NCI-H82 treated with DMSO at 0.1 percent for 48 hours (cell line): ENCODE measurements at regions not wholly inside any gene's neighbourhood (a gene's known extent, or its start where the extent isn't known, plus 50 kb on each side); places are given as distances from the start of the nearest gene placed in this dataset.
"Not testable (repeated sequence)": the region's sequence is repeated elsewhere in the genome, so short reads cannot be mapped to it uniquely, and the experiment has no call there.

Experiments used
- DNase-seq: peaks from one replicate; lab custom pipeline; 2025; ENCODE audit not compliant: unreplicated experiment; lab: John Stamatoyannopoulos, UW

DNA sequence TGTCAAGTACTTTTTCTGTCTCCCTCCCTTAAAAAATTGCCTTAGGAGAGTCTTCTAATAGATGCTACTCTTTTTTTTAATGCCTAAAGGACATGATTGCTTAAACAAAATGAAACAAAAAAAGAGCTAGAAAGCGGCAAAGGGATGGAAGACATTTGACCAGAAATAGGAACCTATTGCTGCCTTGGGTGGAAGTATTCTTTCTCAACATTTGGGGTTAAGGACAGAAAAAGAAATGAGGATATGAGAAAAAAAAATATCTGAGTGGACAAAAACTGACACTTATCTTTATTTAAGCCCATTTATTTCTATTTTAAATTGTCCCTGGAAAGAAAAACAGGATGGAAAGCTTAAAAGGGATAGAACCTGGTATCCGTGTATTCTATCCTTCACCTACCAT, 664.9 kb upstream of the CITED2 start:
- DNase-seq: no peak

DNA sequence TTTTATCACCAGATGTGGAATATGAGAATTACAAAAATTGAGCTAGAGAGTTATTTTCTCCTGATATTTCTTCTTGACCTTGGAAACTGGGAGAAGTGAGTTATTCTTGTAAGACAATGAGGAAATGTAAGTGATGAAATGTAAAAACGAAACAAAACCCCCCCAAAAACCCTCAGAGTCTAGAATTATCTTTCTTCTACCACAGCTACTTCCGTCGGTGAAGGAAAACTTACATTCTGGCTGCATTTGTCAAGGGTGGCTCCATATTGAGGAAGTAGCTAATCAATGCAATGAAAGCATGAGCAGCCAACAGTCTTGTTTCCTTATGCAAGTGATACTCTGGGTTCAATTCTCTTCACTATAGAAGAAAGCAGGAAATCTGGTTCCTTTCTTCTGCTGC, 661.7 kb upstream of the CITED2 start:
- DNase-seq: no peak

DNA sequence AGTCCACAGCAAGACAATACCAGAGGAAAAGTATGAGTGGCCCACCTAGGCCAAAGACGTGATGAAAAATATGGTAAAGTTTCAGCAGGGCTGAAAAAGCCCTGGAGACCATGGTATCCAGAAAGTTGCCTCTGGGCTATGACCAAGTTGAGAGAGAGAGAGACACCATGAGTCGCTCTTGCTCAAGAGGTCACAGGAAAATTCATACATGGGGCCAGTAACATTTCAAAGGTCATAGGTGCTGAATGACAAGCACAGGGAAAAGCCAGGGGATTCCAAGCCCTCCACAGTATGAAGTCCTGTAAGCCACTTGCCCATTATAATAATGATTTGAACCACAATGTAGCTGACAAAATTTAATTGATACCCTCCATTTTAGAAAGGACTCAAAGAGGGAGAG, 657.7 kb upstream of the CITED2 start:
- no peak for DNase-seq

GRCh38 chr6:140029551-140029950, 655.1 kb upstream of the CITED2 start:
- DNase-seq: no peak

- DNase-seq: no peak
Observed at GRCh38 chr6:140027219-140027618, 652.8 kb upstream of the CITED2 start.

- DNase-seq: no peak
Observed at GRCh38 chr6:140026546-140026945, 652.1 kb upstream of the CITED2 start.

DNA sequence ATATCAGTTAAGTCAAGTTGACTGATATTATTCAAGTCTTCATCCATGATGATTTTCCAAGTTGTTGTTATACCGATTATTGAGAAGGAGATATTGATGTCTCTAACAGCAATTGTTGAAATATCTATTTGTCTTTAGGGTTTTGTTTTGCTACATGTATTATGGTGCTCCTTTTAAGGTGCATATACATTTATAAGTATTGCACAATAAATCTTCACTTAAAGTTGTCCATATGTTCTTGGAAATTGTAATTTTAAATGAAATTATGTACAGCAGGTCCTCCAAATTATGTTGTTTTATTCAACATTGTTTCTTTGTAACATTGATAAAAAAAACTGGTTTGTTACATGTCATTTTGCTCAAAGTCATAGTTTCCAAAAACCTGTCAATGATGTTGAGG, 650.7 kb upstream of the CITED2 start:
- no peak for DNase-seq

- DNase-seq: no peak
Observed at GRCh38 chr6:140020207-140020791, 645.9 kb upstream of the CITED2 start.

DNA sequence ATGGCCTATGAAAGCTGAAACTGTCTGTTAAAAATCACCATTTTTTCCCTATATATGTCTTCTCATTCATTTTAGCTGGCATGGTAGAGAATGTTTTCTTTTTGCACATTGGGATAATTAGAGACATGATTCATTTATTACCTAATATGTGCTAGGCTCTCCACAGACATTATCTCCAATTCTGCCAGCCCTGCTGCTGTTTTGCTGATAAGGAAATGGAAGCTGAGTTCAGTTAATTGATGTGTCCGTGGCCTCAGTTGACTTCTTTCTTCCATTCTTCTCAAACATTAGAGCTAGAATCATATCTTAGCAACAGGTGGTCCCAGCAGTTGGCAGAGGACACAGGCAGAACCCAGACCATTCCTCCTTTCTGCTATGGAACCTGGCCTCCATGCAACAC, 644.1 kb upstream of the CITED2 start:
- no peak for DNase-seq

- DNase-seq: no peak
Observed at GRCh38 chr6:140017470-140017869, 643.0 kb upstream of the CITED2 start.

- DNase-seq: no peak
Observed at GRCh38 chr6:140012150-140012549, 637.7 kb upstream of the CITED2 start.

GRCh38 chr6:140011537-140011936, 637.1 kb upstream of the CITED2 start:
- DNase-seq: no peak

GRCh38 chr6:140009286-140009685, 634.8 kb upstream of the CITED2 start:
- DNase-seq: no peak

DNA sequence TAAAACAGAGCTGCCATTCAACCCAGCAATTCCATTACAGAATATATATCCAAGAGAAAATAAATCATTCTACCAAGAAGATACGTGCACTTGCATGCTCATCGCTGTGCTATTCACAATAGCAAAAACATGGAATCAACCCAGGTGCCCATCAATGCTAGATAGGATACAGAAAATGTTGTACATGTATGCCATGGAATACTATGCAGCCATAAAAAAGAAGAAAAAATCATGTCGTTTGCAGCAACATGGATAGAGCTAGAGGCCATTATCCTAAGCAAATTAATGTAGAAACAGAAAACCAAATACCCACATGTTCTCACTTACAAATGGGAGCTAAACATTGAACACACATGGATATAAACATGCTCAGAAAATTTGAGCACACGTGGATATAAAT, 633.1 kb upstream of the CITED2 start:
- DNase-seq: no peak

- no peak for DNase-seq
Observed at GRCh38 chr6:140003217-140003616, 628.8 kb upstream of the CITED2 start.

DNA sequence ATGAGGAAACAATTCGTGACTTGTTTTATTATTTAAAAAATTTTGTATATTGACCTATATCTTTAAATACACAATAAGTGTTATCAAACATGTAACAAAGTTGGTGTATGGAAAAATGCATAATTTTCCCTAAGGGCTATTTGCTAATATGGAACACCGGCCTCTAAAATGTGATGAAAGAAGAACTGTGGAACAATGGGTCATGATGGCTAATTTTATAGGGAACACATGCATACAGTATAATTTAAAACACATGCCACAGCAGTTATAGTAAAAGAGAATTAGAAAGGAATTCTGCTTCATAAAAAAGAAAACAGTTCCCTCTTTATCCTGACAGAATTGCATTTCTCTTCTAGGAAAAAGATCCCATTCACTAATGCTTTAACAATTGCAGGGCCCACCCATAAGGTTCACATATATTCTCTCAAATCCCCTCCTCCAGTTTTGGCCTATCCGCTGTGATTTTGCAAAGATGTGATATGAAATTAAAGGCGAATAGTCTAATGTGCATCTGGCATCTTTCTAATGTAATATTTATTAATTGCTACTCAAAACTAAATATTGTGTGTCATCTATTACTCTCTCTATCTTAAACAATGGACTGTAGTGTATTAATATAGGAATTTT, 628.1 kb upstream of the CITED2 start:
- no peak for DNase-seq

DNA sequence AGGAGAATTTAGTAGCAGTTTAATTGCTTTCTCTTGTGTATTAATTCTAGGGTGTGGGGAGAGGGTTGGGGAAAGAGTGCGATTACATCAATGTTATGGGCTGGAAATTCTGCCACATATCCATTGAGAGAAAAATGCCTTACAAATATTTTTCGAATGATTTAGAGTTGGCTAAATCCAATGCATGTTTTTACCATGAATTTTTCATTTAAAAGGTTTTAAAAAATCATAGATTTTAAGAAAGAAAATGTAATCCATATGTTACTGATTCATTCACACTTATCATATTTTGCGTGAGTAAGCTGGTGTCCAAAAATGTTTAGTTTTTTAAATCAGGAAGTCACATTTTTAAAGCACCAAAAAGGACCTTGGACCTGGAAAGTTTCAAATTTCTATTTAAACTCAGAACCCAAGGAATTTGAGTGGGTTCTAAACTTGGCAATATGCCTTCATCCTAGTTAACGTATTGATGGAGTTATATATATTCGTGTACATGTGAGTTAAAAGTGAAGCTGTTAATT, 627.4 kb upstream of the CITED2 start:
- DNase-seq: no peak

DNA sequence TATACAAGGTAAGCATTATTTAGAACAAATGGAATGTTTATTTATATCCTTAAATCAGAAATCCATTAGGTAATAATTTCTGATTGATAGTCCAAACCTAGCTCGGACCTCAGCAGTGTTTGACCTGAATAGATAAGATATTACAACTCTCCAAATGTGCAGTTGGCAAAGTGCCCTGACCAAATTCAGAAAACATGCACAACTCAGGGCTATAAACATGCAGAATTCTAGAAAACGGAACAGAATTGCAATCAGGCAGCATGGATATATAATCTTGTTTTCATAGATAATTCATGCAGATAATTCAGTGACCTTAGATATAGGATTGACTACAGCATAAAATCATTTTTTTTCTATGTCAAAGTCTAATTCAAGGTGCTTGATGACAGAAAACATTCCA, 626.6 kb upstream of the CITED2 start:
- no peak for DNase-seq

GRCh38 chr6:139999661-140000060, 625.2 kb upstream of the CITED2 start:
- DNase-seq: not testable (repeated sequence)

- not testable (repeated sequence) for DNase-seq
Observed at GRCh38 chr6:139998478-139998877, 624.0 kb upstream of the CITED2 start.

- DNase-seq: no peak
Observed at GRCh38 chr6:139996253-139996834, 621.9 kb upstream of the CITED2 start.

DNA sequence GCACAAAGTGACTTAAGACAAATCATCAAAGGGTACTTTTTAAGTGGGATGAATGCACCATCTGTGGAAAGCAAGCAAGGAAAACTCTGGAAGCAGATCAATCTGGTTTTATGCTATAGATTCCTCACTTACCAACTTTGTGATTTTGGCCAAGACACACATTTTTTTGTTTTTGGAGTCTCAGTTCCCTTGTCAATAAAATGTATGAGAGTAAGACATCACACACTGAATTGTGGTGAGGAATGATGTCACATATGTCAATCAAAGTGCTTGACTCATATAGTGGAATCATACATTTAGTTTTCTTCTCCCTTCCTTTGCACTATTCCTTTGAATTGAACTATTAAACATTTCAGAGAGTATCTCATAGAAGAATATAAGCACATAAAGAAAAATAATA, 620.5 kb upstream of the CITED2 start:
- DNase-seq: no peak
